ENCODE measurements at regions not wholly inside any gene's neighbourhood (a gene's known extent, or its start where the extent isn't known, plus 50 kb on each side); places are given as distances from the start of the nearest gene placed in this dataset.
"Not testable (repeated sequence)": the region's sequence is repeated elsewhere in the genome, so short reads cannot be mapped to it uniquely, and the experiment has no call there.

GRCh38 chr17:71757156-71757555 lies 363.7 kb upstream of the SOX9 start:
- no peak for DNase-seq (ENCODE audit: low read depth in 2 of 2)

GRCh38 chr17:71757956-71758355 lies 362.9 kb upstream of the SOX9 start:
- no peak for DNase-seq (ENCODE audit: low read depth in 2 of 2)

- no peak for DNase-seq (ENCODE audit: low read depth in 2 of 2)
Measured at GRCh38 chr17:71759422-71760060, 361.3 kb upstream of the SOX9 start.

GRCh38 chr17:71760062-71760720 lies 360.6 kb upstream of the SOX9 start:
- no peak for DNase-seq (ENCODE audit: low read depth in 2 of 2)

GRCh38 chr17:71762526-71762925 lies 358.3 kb upstream of the SOX9 start:
- no peak for DNase-seq (ENCODE audit: low read depth in 2 of 2)

- no peak for DNase-seq (ENCODE audit: low read depth in 2 of 2)
Measured at GRCh38 chr17:71764505-71764904, 356.3 kb upstream of the SOX9 start.

- no peak for DNase-seq (ENCODE audit: low read depth in 2 of 2)
Measured at GRCh38 chr17:71765437-71765836, 355.4 kb upstream of the SOX9 start.

- no peak for DNase-seq (ENCODE audit: low read depth in 2 of 2)
Measured at GRCh38 chr17:71769850-71770249, 351.0 kb upstream of the SOX9 start.

- no peak for DNase-seq (ENCODE audit: low read depth in 2 of 2)
Measured at GRCh38 chr17:71777048-71777640, 343.7 kb upstream of the SOX9 start.

- DNase-seq (ENCODE audit: low read depth in 2 of 2) = no peak
Measured at GRCh38 chr17:71779482-71779881, 341.3 kb upstream of the SOX9 start.

- no peak for DNase-seq (ENCODE audit: low read depth in 2 of 2)
Measured at GRCh38 chr17:71780596-71780995, 340.2 kb upstream of the SOX9 start.

GRCh38 chr17:71782021-71782420 lies 338.8 kb upstream of the SOX9 start:
- DNase-seq (ENCODE audit: low read depth in 2 of 2) = not testable (repeated sequence)

GRCh38 chr17:71790791-71791190 lies 330.0 kb upstream of the SOX9 start:
- DNase-seq (ENCODE audit: low read depth in 2 of 2) = no peak

- no peak for DNase-seq (ENCODE audit: low read depth in 2 of 2)
Measured at GRCh38 chr17:71791311-71791710, 329.5 kb upstream of the SOX9 start.

- no peak for DNase-seq (ENCODE audit: low read depth in 2 of 2)
Measured at GRCh38 chr17:71792966-71793365, 327.9 kb upstream of the SOX9 start.

GRCh38 chr17:71793518-71793917 lies 327.3 kb upstream of the SOX9 start:
- no peak for DNase-seq (ENCODE audit: low read depth in 2 of 2)

- DNase-seq (ENCODE audit: low read depth in 2 of 2) = no peak
Measured at GRCh38 chr17:71798701-71799100, 322.1 kb upstream of the SOX9 start.

- no peak for DNase-seq (ENCODE audit: low read depth in 2 of 2)
Measured at GRCh38 chr17:71799657-71800056, 321.2 kb upstream of the SOX9 start.

- DNase-seq (ENCODE audit: low read depth in 2 of 2) = no peak
Measured at GRCh38 chr17:71801301-71801700, 319.5 kb upstream of the SOX9 start.

GRCh38 chr17:71802663-71803062 lies 318.2 kb upstream of the SOX9 start:
- no peak for DNase-seq (ENCODE audit: low read depth in 2 of 2)

- no peak for DNase-seq (ENCODE audit: low read depth in 2 of 2)
Measured at GRCh38 chr17:71803656-71804284, 317.1 kb upstream of the SOX9 start.

- DNase-seq (ENCODE audit: low read depth in 2 of 2) = no peak
Measured at GRCh38 chr17:71809537-71809936, 311.3 kb upstream of the SOX9 start.

- not testable (repeated sequence) for DNase-seq (ENCODE audit: low read depth in 2 of 2)
Measured at GRCh38 chr17:71813861-71814260, 307.0 kb upstream of the SOX9 start.

All from stimulated activated CD8-positive, alpha-beta memory T cell treated with anti-CD3 and anti-CD28 coated beads, Interleukin-15, amount 100 ng/mL, for 48 hours (primary cell).